ENCODE measurements at regions not wholly inside any gene's neighbourhood (a gene's known extent, or its start where the extent isn't known, plus 50 kb on each side); places are given as distances from the start of the nearest gene placed in this dataset.
A peak's percentile ranks its signal among the peaks of the same experiment; 100 is the strongest.

DNA sequence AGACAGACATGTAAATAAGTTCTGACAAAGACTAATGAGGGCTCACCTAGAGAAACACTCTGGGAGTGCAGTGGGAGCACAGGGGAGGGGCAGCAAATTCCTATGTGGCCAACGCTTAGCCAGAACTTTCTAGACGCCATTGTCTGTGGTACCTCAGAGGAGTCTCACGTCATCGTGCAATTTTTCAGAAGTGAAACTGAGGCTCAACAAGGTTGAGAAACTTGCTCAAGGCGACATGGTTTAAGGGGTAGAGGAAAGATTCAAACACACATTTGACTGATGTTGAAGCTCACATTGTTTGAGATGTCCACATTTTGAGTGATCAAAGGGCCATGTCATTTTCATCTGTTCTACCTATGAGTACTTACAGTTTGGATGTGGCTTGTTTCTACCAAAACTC is 152.6 kb upstream of the LMO4 start:
- Mint-ChIP-seq H3K27ac (peak overlapping the region in 1 of 7 donors; percentile 3), H3K4me3 (peak overlapping the region in 1 of 2 donors; percentile 43)

DNA sequence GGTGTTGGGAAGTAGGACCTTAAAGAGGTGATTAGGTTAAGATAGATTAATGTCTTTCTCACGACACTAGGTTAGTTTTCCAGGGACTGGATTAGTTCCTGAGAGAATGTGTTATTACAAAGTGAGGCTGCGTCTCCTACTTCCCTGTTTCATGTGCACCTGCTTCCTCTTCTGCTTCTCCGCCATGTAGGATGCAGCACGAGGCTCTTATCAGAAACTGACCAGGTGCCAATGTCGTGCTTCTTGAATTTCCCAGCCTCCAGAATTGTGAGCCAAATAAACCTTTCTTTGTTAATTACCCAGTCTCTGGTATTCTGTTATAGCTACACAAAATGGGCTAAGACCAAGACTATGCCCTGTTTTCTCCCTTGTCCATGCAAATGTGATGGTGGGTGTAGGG is 152.2 kb upstream of the LMO4 start:
- Mint-ChIP-seq H3K36me3 (no peaks in the 10 kb centered on the region), H3K9me3 (peaks cover 0 to 4% (median 0%) of the 10 kb centered on the region in 7 donors), H3K27me3 (ENCODE audit: low read depth in 3 of 3) (peaks cover 0 to 4% (median 2%) of the 10 kb centered on the region in 3 donors), H3K27ac (peak overlapping the region in 1 of 7 donors; percentile 3), H3K4me1 (peaks cover 47% of the 10 kb centered on the region), H3K4me3 (peak overlapping the region in 1 of 2 donors; percentile 43)
- intact Hi-C loops (cut with micrococcal nuclease) = no loop called here
- H3K9me3 ChIP-seq (replicated peaks in 1 of 2; ENCODE audit: control insufficient read depth in 1 of 2, insufficient read depth in 1 of 2, low read length in 2 of 2) = no peaks in the 10 kb centered on the region
- peak overlapping the region; percentile 29 for H2AFZ ChIP-seq (ENCODE audit: insufficient read depth, low read depth, low read length, poor library complexity, severe bottlenecking)
- no peaks in the 10 kb centered on the region for H4K20me1 ChIP-seq (ENCODE audit: insufficient read depth, low read length)
- H3K4me1 ChIP-seq (ENCODE audit: control insufficient read depth in 1 of 2, insufficient read depth in 2 of 2, low read length in 2 of 2) = peaks cover 35 to 40% of the 10 kb centered on the region in 2 donors
- WGBS (ENCODE audit: insufficient coverage) = 0% methylated on average over 1 of the region's 5 CpGs
- TF ChIP-seq, protein P1, sequence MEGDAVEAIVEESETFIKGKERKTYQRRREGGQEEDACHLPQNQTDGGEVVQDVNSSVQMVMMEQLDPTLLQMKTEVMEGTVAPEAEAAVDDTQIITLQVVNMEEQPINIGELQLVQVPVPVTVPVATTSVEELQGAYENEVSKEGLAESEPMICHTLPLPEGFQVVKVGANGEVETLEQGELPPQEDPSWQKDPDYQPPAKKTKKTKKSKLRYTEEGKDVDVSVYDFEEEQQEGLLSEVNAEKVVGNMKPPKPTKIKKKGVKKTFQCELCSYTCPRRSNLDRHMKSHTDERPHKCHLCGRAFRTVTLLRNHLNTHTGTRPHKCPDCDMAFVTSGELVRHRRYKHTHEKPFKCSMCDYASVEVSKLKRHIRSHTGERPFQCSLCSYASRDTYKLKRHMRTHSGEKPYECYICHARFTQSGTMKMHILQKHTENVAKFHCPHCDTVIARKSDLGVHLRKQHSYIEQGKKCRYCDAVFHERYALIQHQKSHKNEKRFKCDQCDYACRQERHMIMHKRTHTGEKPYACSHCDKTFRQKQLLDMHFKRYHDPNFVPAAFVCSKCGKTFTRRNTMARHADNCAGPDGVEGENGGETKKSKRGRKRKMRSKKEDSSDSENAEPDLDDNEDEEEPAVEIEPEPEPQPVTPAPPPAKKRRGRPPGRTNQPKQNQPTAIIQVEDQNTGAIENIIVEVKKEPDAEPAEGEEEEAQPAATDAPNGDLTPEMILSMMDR (IDR thresholded peaks at IDR 0.05) = no peak
- H3K36me3 ChIP-seq (replicated peaks in 1 of 2; ENCODE audit: control insufficient read depth in 1 of 2, insufficient read depth in 2 of 2, low read length in 2 of 2) = no peaks in the 10 kb centered on the region
- no peaks in the 10 kb centered on the region for H3K79me2 ChIP-seq (ENCODE audit: insufficient read depth, low read length)
- H3K27me3 ChIP-seq (ENCODE audit: control insufficient read depth in 2 of 2, insufficient read depth in 2 of 2, low read length in 2 of 2) = no peaks in the 10 kb centered on the region
- H3K4me3 ChIP-seq (replicated peaks in 1 of 3; ENCODE audit: low read depth in 2 of 3, low read length in 3 of 3) = peak overlapping the region in 1 of 3 experiments; percentile 31
- no peak overlapping the region for H3K27ac ChIP-seq (ENCODE audit: low read depth in 1 of 2, low read length in 2 of 2)
- peak; percentile 15 to 57 (median 53) for DNase-seq
- no peak overlapping the region for H3K4me2 ChIP-seq (replicated peaks; ENCODE audit: extremely low read depth, low read length, poor library complexity, severe bottlenecking)
- no peak overlapping the region for H3K9ac ChIP-seq (ENCODE audit: insufficient read depth, low read length, poor library complexity, severe bottlenecking)

More for the DNA sequence above, 152.6 kb upstream of the LMO4 start:
- H3K9me3 ChIP-seq (replicated peaks in 1 of 2; ENCODE audit: control insufficient read depth in 1 of 2, insufficient read depth in 1 of 2, low read length in 2 of 2) = no peaks in the 10 kb centered on the region
- TF ChIP-seq, protein P1 (IDR thresholded peaks at IDR 0.05) = no peak
- peak overlapping the region in 1 of 3 experiments; percentile 31 for H3K4me3 ChIP-seq (replicated peaks in 1 of 3; ENCODE audit: low read depth in 2 of 3, low read length in 3 of 3)
- no peaks in the 10 kb centered on the region for H3K36me3 Mint-ChIP-seq
- peaks cover 0 to 4% (median 0%) of the 10 kb centered on the region in 7 donors for H3K9me3 Mint-ChIP-seq
- peak in 2 of 3 donors; percentile 57 to 66 for DNase-seq
- H4K20me1 ChIP-seq (ENCODE audit: insufficient read depth, low read length) = no peaks in the 10 kb centered on the region
- 9% methylated on average over 4 of the region's 5 CpGs for WGBS (ENCODE audit: insufficient coverage)
- no peaks in the 10 kb centered on the region for H3K36me3 ChIP-seq (replicated peaks in 1 of 2; ENCODE audit: control insufficient read depth in 1 of 2, insufficient read depth in 2 of 2, low read length in 2 of 2)
- peak overlapping the region; percentile 29 for H2AFZ ChIP-seq (ENCODE audit: insufficient read depth, low read depth, low read length, poor library complexity, severe bottlenecking)
- peaks cover 35 to 40% of the 10 kb centered on the region in 2 donors for H3K4me1 ChIP-seq (ENCODE audit: control insufficient read depth in 1 of 2, insufficient read depth in 2 of 2, low read length in 2 of 2)
- peaks cover 48% of the 10 kb centered on the region for H3K4me1 Mint-ChIP-seq
- H3K79me2 ChIP-seq (ENCODE audit: insufficient read depth, low read length) = no peaks in the 10 kb centered on the region
- H3K9ac ChIP-seq (ENCODE audit: insufficient read depth, low read length, poor library complexity, severe bottlenecking) = no peak overlapping the region
- intact Hi-C loops (cut with micrococcal nuclease) = no loop called here
- peak overlapping the region; percentile 38 for H3K4me2 ChIP-seq (replicated peaks; ENCODE audit: extremely low read depth, low read length, poor library complexity, severe bottlenecking)
- H3K27me3 ChIP-seq (ENCODE audit: control insufficient read depth in 2 of 2, insufficient read depth in 2 of 2, low read length in 2 of 2) = no peaks in the 10 kb centered on the region
- H3K27me3 Mint-ChIP-seq (ENCODE audit: low read depth in 3 of 3) = peaks cover 0 to 4% (median 2%) of the 10 kb centered on the region in 3 donors
- no peak overlapping the region for H3K27ac ChIP-seq (ENCODE audit: low read depth in 1 of 2, low read length in 2 of 2)

Data from CD14-positive monocyte (primary cell).